OCI-LY1 (cell line): ENCODE measurements at regions not wholly inside any gene's neighbourhood (a gene's known extent, or its start where the extent isn't known, plus 50 kb on each side); places are given as distances from the start of the nearest gene placed in this dataset.

Experiments used
- H2AFZ ChIP-seq: fragments of 200-600 bp; sonication (generic), shearing (Covaris generic); 2 replicates; pipeline ENCODE4 v1.6.0; 2014; ENCODE audit warnings: antibody characterized with exemption, mild to moderate bottlenecking, low read length
- H3F3A ChIP-seq: fragments of 200-600 bp; sonication (generic), shearing (Covaris generic); 2 replicates; pipeline ENCODE4 v1.6.0; 2014; ENCODE audit warnings: mild to moderate bottlenecking, antibody characterized with exemption, low read length, moderate library complexity; ENCODE audit not compliant: insufficient read depth
- H3K27ac ChIP-seq: fragments of 200-600 bp; sonication (generic); 2 replicates; pipeline ENCODE4 v1.5.1; 2014; ENCODE audit warnings: low read length, mixed run types, mild to moderate bottlenecking, low read depth; ENCODE audit not compliant: poor library complexity, severe bottlenecking
- H3K27me3 ChIP-seq: fragments of 200-600 bp; sonication (generic); 2 replicates; pipeline ENCODE4 v1.6.0; 2014; ENCODE audit warnings: antibody characterized with exemption, mild to moderate bottlenecking, low read length, moderate library complexity; ENCODE audit not compliant: insufficient read depth
- H3K36me3 ChIP-seq: fragments of 200-600 bp; sonication (generic); 2 replicates; pipeline ENCODE4 v1.6.1; 2014; ENCODE audit warnings: mild to moderate bottlenecking, antibody characterized with exemption, low read length, moderate library complexity, mixed read lengths; ENCODE audit not compliant: insufficient read depth
- H3K4me1 ChIP-seq: fragments of 200-600 bp; sonication (generic); 2 replicates; pipeline ENCODE4 v1.5.1; 2014; ENCODE audit warnings: mild to moderate bottlenecking, low read length, moderate library complexity; ENCODE audit not compliant: insufficient read depth, severe bottlenecking
- H3K4me2 ChIP-seq: fragments of 200-600 bp; sonication (generic), shearing (Covaris generic); 2 replicates; pipeline ENCODE4 v1.6.1; 2014; ENCODE audit warnings: low read length
- H3K4me3 ChIP-seq: fragments of 200-600 bp; sonication (generic); 2 replicates; pipeline ENCODE4 v1.5.1; 2014; ENCODE audit warnings: low read length, low read depth, mild to moderate bottlenecking, mixed read lengths; ENCODE audit not compliant: poor library complexity, severe bottlenecking
- H3K79me2 ChIP-seq: fragments of 200-600 bp; shearing (Covaris generic); 2 replicates; pipeline ENCODE4 v1.6.1; 2016; ENCODE audit warnings: mixed run types, low read length, mixed read lengths; ENCODE audit not compliant: insufficient read depth
- H3K9ac ChIP-seq: fragments of 200-600 bp; sonication (generic), shearing (Covaris generic); 2 replicates; pipeline ENCODE4 v1.6.1; 2014; ENCODE audit warnings: mild to moderate bottlenecking, low read length, mixed read lengths
- H3K9me2 ChIP-seq: fragments of 200-600 bp; sonication (generic), shearing (Covaris generic); 2 replicates; pipeline ENCODE4 v1.6.1; 2014; ENCODE audit warnings: low read depth, mild to moderate bottlenecking, low read length, mixed read lengths
- H3K9me3 ChIP-seq: fragments of 200-600 bp; shearing (Covaris generic); 2 replicates; pipeline ENCODE4 v1.6.1; 2014; ENCODE audit warnings: low read length, mixed read lengths
- H4K20me1 ChIP-seq: fragments of 200-600 bp; sonication (generic), shearing (Covaris generic); 2 replicates; pipeline ENCODE4 v1.6.0; 2016; ENCODE audit warnings: mild to moderate bottlenecking, low read length; ENCODE audit not compliant: insufficient read depth
- CTCF ChIP-seq: fragments of 200-600 bp; sonication (generic), shearing (Covaris generic); IDR thresholded peaks from 2 replicates; pipeline ENCODE4 v1.5.1; 2017; ENCODE audit warnings: mild to moderate bottlenecking, antibody characterized with exemption, low read length, moderate library complexity, mixed read lengths
- EZH2 ChIP-seq: fragments of 200-600 bp; sonication (generic), shearing (Covaris generic); IDR thresholded peaks from 2 replicates; pipeline ENCODE4 v1.8.0; 2017; ENCODE audit warnings: borderline replicate concordance, mixed run types, mild to moderate bottlenecking, antibody characterized with exemption, low read length, moderate library complexity, mixed read lengths

DNA sequence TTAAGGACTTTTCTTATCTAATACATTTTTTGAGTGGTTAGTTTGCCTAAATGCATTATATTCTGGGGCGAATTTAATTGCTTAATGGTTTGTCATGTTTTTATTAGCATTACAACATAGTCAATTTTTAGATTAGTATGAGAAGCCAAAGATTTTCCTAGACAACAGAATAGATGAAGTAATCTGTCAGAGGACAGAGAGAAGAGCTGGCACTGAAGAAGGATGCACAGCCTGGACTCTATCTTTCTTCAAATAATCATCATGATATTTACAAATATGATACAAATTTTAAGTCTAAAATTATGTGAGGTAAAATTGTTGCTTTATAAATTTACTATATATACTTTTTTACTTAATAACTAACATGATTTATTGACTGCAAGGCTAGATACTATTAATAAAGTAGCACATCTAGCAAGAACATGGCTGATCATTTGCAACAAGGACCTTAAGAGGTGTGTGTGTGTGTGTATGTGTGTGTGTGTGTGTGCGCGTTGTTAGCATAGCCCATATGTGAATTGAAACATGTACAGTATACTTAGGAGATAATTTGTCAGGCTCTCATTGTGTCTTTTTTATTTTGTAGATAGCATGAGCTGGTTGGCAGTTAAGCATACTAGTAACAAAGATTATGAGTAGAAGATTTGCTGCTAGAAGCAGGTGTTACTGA, 752.2 kb downstream of the DCDC2C start:
- no peaks in the 10 kb centered on the region for H3F3A ChIP-seq
- H3K27me3 ChIP-seq, result no peaks in the 10 kb centered on the region
- TF ChIP-seq CTCF, result no peak
- TF ChIP-seq EZH2, result no peak
- H3K4me2 ChIP-seq, result no peak overlapping the region
- H4K20me1 ChIP-seq, result no peaks in the 10 kb centered on the region
- no peak overlapping the region for H3K4me3 ChIP-seq
- no peaks in the 10 kb centered on the region for H3K4me1 ChIP-seq
- no peaks in the 10 kb centered on the region for H3K9me2 ChIP-seq
- no peak overlapping the region for H2AFZ ChIP-seq
- H3K36me3 ChIP-seq, result no peaks in the 10 kb centered on the region
- no peak overlapping the region for H3K9ac ChIP-seq
- H3K79me2 ChIP-seq, result no peaks in the 10 kb centered on the region
- H3K27ac ChIP-seq, result no peak overlapping the region
- no peaks in the 10 kb centered on the region for H3K9me3 ChIP-seq

DNA sequence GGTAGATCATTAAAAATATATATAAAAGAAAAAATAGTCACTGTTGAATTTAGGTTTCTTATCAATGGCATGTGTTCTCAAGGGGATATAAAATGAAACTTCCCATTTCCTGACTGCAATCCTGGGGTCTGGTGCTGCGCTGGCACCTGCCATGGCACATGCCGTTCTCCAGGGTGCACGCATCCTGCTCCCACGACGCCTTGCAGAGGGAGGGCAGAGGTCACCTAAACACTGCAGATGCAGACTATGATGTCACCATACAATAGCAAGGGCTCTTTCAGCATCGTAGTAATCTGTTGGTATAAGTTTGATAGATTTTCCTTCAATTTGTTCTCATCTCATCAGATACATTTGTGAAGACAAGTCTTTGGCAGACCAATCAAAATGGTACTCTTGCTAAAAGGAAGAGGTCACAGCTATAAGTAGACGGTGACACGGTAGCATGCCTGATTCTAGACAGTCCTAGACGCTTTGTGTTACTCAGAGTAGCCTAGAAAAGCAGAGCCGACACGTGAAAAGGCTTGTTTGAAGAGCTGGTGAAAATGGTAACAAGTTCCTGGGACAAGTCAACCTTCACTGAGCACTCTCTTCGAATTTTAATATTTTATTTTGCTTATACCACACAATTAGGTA, 761.4 kb downstream of the DCDC2C start:
- Histone ChIP-seq H2AFZ (no peak overlapping the region), H3K27me3 (no peaks in the 10 kb centered on the region), H3K79me2 (no peaks in the 10 kb centered on the region), H4K20me1 (no peaks in the 10 kb centered on the region), H3K27ac (no peak overlapping the region), H3K4me2 (no peak overlapping the region), H3K4me3 (no peak overlapping the region), H3F3A (no peaks in the 10 kb centered on the region), H3K36me3 (no peaks in the 10 kb centered on the region), H3K4me1 (no peaks in the 10 kb centered on the region), H3K9me3 (no peaks in the 10 kb centered on the region), H3K9me2 (no peaks in the 10 kb centered on the region), H3K9ac (no peak overlapping the region)
- TF ChIP-seq EZH2, result no peak

DNA sequence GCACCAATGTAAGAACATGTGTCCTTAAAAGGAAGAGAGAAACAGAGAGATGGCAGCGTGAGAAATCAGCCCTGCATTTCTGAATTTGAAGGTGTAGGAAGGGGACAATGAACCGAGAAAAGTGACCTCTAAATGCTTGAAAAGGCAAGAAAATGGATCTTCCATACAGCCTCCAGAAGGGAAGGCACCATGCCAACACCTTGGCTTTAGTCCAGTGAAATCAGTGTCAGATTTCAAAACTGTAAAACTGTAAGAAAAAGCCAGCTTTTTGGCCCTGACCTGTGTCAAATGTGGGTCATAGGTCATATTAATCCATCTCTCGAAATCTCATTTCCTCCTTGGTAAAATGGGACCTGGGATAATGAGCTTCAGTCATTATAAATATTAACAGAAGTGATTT, 762.3 kb downstream of the DCDC2C start:
- H3K9me2 ChIP-seq, result no peaks in the 10 kb centered on the region

More for the DNA sequence above, 762.3 kb downstream of the DCDC2C start:
- Histone ChIP-seq H3K27me3 (no peaks in the 10 kb centered on the region), H3K27ac (no peak overlapping the region), H4K20me1 (no peaks in the 10 kb centered on the region), H3K4me1 (no peaks in the 10 kb centered on the region), H3K4me3 (no peak overlapping the region), H3K36me3 (no peaks in the 10 kb centered on the region), H3K9me3 (no peaks in the 10 kb centered on the region), H2AFZ (no peak overlapping the region), H3F3A (no peaks in the 10 kb centered on the region), H3K9ac (no peak overlapping the region), H3K4me2 (no peak overlapping the region), H3K79me2 (no peaks in the 10 kb centered on the region)
- TF ChIP-seq EZH2 (no peak), CTCF (no peak)
